HG03097 (cell line): ENCODE measurements at regions not wholly inside any gene's neighbourhood (a gene's known extent, or its start where the extent isn't known, plus 50 kb on each side); places are given as distances from the start of the nearest gene placed in this dataset.
"Not testable (repeated sequence)": the region's sequence is repeated elsewhere in the genome, so short reads cannot be mapped to it uniquely, and the experiment has no call there.

Experiments used
- ATAC-seq: cut with Tn5 transposase; IDR thresholded peaks from one replicate; pipeline ENCODE4 v1.9.1; 2021; ENCODE audit not compliant: unreplicated experiment, low FRiP score

DNA sequence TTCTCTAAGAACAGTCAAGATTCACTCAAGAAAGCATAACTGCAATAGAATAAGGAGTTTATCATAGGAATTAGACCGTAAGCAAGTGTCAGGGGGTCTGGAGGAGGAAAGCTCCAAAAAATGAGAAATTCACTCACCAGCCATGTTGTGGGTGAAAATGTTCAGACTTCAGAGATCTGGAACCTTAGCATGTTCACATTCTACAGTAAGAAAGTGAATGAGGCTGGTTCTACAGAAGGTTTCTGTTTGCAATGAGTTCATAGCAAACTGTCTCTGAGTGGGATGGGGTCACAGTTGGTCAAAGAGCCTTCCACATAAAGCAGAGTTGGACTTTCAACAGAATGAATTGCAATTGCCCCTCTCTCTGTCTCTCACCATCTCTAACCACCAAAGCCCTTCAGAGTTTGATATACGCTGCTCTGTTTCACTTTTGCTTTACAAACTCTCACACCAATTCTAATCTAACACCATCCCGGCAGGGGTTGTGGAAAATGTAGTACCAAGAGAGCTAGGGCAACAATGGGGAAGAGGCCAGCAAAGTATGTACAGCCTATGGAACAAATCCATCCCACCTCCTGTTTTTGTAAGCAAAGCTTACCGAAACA is 581.8 kb upstream of the UBE2E2 start:
- ATAC-seq, result no peak

DNA sequence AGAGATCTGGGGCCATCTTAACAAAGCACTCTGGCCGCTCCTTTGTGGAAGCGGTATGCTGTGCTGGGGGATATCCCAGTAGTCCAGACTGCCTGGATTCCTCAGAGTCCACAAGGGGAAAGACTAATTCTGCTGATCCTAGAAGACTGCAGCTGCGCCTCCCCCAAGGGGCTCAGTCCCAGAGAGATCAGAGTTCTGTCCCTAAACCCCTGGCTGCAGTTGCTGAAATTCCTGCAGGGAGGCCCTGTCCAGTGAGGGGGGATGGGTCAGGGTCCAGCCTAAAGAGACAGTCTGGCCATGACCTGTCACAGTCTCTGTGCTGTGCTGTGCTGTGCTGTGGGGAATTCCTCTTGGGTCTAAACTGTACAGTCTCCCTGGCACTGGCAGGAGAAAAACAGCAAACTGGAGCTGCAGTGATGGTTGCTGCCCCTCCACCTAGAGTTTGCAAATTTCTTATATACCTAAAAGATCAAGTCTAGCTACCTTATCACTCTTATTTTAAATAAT is 575.1 kb upstream of the UBE2E2 start:
- no peak for ATAC-seq

- no peak for ATAC-seq
Observed at GRCh38 chr3:22632536-22632935, 570.6 kb upstream of the UBE2E2 start.

GRCh38 chr3:22634433-22634832 is 568.7 kb upstream of the UBE2E2 start:
- ATAC-seq, result peak; percentile 67

GRCh38 chr3:22659651-22660475 is 543.3 kb upstream of the UBE2E2 start:
- ATAC-seq, result no peak

DNA sequence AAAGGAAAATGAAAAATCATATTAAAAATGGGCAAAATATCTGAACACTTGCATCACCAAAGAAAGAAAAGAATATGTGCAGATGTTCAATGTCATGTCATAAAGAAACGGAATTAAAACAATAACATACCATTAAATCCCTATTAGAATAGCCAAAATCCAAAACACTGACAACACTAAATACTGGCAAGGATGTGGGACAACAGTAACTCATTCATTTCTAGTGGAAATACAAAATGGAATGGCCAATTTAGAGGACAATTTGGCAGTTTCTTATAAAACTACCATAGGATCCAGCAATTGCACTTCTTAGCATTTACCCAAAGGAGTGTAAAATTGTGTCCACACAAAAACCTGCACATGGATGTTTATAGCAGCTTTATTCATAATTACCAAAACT is 542.5 kb upstream of the UBE2E2 start:
- ATAC-seq, result no peak

- ATAC-seq, result no peak
Observed at GRCh38 chr3:22661121-22661700, 541.9 kb upstream of the UBE2E2 start.

- ATAC-seq, result no peak
Observed at GRCh38 chr3:22665528-22665927, 537.6 kb upstream of the UBE2E2 start.

DNA sequence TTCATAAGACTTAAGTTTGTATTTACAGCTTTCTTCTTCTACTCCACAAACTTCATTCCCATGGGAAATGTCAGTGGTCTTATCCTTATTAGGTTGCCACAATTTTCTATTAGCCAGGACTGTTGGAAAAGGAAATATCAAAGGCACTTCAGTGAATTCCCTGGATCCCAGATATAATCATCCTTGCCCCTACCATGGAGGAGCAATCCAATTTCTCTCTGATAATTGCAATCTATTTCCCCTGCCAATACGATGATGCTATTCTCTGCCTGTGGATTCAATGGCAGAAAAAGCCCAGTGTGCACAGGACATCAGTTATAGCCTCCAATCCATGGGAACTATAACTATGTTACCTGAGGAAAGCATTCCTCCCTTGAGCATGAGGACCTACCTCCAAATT is 536.4 kb upstream of the UBE2E2 start:
- ATAC-seq, result no peak

DNA sequence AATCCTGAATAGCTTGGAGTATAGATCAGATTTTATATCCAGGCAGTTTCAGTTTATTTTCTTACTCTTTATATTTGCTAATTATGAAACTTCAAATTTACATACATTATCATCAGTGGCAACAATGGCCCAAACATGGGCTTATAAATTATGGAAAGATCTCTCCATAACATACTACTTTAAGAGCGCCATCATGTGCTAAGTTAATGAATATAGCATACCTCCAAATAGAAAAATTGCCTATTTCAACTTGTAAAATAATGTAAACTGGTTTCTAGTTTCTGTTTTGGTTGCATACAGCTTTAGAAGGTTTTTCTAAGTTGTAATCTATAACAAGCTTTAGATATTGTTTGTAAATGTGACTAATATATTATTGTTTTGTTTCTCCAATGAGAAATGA is 531.3 kb upstream of the UBE2E2 start:
- ATAC-seq, result no peak

GRCh38 chr3:22684739-22685138 is 518.4 kb upstream of the UBE2E2 start:
- ATAC-seq, result no peak

GRCh38 chr3:22685597-22685996 is 517.5 kb upstream of the UBE2E2 start:
- ATAC-seq, result no peak

GRCh38 chr3:22691407-22691806 is 511.7 kb upstream of the UBE2E2 start:
- no peak for ATAC-seq

DNA sequence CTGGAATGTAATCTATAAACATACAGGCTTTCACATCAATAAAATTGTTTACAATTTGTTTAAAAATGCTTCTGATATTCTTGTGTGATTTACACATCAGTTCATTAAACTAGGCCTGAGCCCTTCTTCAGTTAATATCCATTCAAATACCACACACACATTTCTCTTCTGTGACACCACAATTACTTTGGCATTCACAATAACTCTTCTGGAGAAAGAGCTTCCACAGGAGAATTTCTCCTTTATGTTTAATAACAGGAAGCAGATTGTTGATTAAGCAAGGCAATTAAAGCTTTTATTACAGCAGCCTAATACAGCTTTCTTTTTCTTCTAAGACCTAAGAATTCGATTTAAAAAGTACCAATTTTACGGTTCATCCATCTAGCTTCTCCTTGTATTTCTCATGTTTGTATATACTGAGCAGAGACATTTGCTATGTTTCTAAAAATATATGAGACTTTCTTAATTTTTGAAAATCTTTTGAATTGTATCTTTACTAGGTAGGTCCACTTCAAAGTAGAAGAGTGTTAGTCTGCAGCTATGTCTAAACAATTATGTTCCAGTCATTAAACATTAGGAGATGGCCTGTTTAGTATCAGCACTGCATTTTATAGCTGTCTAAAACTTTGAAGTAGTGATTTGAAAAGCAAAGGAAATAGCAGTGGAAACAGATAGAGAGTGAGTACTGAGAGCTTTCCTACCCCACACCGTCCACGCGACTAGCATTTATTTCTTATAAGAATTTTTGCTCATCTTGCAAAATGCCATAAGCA is 511.1 kb upstream of the UBE2E2 start:
- no peak for ATAC-seq

GRCh38 chr3:22700876-22701275 is 502.3 kb upstream of the UBE2E2 start:
- no peak for ATAC-seq

GRCh38 chr3:22704166-22704565 is 499.0 kb upstream of the UBE2E2 start:
- ATAC-seq, result no peak

DNA sequence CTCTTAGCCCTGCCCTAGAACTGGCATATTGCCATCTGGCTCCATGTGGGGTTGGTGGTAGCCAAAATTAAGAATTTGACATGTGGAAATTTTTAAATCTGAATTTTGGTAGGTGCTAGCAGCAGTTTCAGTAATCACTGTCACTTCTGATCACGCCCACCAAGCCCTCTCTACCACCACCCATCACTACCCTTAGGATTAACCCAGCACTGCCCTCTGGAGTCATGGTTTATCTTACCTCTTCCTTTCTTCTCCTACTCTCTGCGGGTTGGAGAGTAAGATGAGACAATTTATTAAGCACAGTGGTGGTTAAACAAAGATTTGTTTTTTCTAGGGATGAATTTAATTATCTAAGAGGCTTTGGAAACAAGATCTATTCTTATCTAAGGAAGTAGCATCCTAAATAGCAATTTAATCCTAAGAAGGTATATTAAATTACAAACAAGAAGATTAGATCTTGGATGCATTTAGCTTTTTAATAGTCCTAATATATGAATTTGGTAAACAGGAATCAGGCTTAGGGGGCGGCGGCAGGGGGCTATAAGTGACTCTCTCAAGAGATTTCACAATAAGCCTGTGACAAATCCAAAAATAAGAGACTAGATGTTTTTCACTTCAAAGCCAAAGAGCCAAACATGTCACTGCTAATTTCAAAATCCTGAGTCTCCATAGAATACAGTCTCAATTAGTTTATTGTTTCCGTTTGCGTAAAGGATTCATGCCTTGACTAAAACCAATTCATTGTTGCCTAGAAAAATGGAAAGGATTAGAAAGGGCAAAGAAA is 498.4 kb upstream of the UBE2E2 start:
- no peak for ATAC-seq

- not testable (repeated sequence) for ATAC-seq
Observed at GRCh38 chr3:22706922-22707321, 496.2 kb upstream of the UBE2E2 start.

GRCh38 chr3:22713936-22714335 is 489.2 kb upstream of the UBE2E2 start:
- ATAC-seq, result no peak

- no peak for ATAC-seq
Observed at GRCh38 chr3:22714749-22715148, 488.4 kb upstream of the UBE2E2 start.
